ENCODE measurements at regions not wholly inside any gene's neighbourhood (a gene's known extent, or its start where the extent isn't known, plus 50 kb on each side); places are given as distances from the start of the nearest gene placed in this dataset.
"Not testable (repeated sequence)": the region's sequence is repeated elsewhere in the genome, so short reads cannot be mapped to it uniquely, and the experiment has no call there.

GRCh38 chr14:106562451-106562850 is 1036.1 kb downstream of the TMEM121 start:
- H3K4me3 ChIP-seq (ENCODE audit: low read length in 2 of 2): no peak overlapping the region
- no peaks in the 10 kb centered on the region for H3K4me1 ChIP-seq (ENCODE audit: control insufficient read depth in 2 of 2, insufficient read depth in 2 of 2, low read length in 2 of 2)
- H3K36me3 ChIP-seq (ENCODE audit: control insufficient read depth in 2 of 2, insufficient read depth in 2 of 2, low read length in 2 of 2): no peaks in the 10 kb centered on the region
- no peak overlapping the region for H3K27ac ChIP-seq (ENCODE audit: low read depth in 2 of 2, low read length in 2 of 2)
- H3K9me3 ChIP-seq (ENCODE audit: control insufficient read depth in 2 of 2, low read length in 2 of 2): no peaks in the 10 kb centered on the region
- no peak overlapping the region for H3K9ac ChIP-seq (ENCODE audit: low read depth in 1 of 2, low read length in 2 of 2)
- H3K27me3 ChIP-seq (ENCODE audit: control insufficient read depth in 2 of 2, insufficient read depth in 2 of 2, low read length in 2 of 2): no peaks in the 10 kb centered on the region

DNA sequence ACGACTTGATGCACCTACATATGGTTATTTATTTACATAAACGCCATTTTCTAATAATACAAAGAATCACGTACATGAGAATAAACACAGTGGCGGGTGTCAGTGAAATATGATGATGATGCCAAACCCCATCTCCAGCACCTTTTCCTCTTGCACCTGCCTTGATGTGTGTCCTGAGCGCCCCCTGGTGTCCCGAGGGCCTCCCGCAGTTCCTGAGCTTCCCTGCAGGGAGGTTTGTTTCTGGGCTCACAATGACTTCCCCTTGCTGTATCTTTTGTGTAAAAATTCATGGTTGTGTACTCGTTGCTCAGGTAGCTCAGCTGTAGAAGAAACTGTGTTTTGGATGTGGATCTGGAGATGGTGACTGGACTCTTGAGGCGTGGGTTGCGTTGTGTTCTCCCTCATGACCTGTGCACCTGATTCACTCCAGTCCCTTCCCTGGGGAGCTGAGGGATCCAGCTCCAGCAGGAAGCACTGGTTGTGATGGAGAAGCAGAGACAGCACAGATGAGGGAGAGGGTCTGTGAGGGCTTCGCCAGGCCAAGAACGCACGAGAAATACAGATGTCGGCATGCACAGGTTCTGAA is 1037.8 kb downstream of the TMEM121 start:
- Histone ChIP-seq H3K9ac (ENCODE audit: low read depth in 1 of 2, low read length in 2 of 2) (no peak overlapping the region), H3K27ac (ENCODE audit: low read depth in 2 of 2, low read length in 2 of 2) (no peak overlapping the region), H3K4me3 (ENCODE audit: low read length in 2 of 2) (no peak overlapping the region), H3K9me3 (ENCODE audit: control insufficient read depth in 2 of 2, low read length in 2 of 2) (no peaks in the 10 kb centered on the region), H3K27me3 (ENCODE audit: control insufficient read depth in 2 of 2, insufficient read depth in 2 of 2, low read length in 2 of 2) (no peaks in the 10 kb centered on the region), H3K36me3 (ENCODE audit: control insufficient read depth in 2 of 2, insufficient read depth in 2 of 2, low read length in 2 of 2) (no peaks in the 10 kb centered on the region), H3K4me1 (ENCODE audit: control insufficient read depth in 2 of 2, insufficient read depth in 2 of 2, low read length in 2 of 2) (no peaks in the 10 kb centered on the region)

DNA sequence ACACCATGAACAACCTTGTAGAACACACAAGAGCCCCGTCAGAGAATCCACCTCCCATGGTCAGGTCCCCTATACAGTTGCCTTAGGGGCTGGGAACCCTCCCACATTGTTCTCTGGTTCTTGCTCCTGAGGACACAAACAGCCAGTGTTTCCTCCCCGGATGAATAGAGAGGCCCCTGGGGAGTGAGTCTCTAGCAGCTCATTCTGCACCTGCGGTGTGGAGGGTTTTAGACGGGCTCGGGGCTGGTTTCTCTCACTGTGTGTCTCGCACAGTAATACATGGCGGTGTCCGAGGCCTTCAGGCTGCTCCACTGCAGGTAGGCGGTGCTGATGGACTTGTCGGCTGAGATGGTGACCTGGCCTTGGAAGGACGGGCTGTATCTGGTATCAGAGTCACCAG is 1052.1 kb downstream of the TMEM121 start:
- Histone ChIP-seq H3K27me3 (ENCODE audit: control insufficient read depth in 2 of 2, insufficient read depth in 2 of 2, low read length in 2 of 2) (peaks cover 2% of the 10 kb centered on the region in 2 donors), H3K9me3 (ENCODE audit: control insufficient read depth in 2 of 2, low read length in 2 of 2) (no peaks in the 10 kb centered on the region)

DNA sequence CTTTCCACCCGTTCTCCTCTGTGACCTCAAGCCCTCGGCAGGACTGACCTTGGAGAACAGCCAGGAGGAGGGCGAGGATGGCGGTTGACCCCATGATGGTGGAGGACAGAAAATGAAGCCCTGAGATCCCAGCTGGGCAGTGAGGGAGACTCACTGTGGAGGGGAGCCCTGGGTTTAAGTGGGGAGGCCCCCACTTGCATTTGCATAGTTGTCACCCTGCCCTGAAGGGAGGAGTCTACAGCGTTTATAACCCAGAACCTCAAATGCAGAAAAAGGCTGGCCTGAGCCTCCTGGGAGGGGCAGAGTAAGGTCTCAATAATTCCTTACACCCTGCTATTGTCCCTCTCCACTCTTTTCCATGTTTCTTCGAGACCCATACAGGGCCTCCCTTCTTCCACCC is 1052.7 kb downstream of the TMEM121 start:
- Histone ChIP-seq H3K27me3 (ENCODE audit: control insufficient read depth in 2 of 2, insufficient read depth in 2 of 2, low read length in 2 of 2) (peaks cover 2% of the 10 kb centered on the region in 2 donors), H3K27ac (ENCODE audit: low read depth in 2 of 2, low read length in 2 of 2) (no peak overlapping the region), H3K4me1 (ENCODE audit: control insufficient read depth in 2 of 2, insufficient read depth in 2 of 2, low read length in 2 of 2) (no peaks in the 10 kb centered on the region), H3K9ac (ENCODE audit: low read depth in 1 of 2, low read length in 2 of 2) (no peak overlapping the region), H3K4me3 (ENCODE audit: low read length in 2 of 2) (no peak overlapping the region), H3K9me3 (ENCODE audit: control insufficient read depth in 2 of 2, low read length in 2 of 2) (no peaks in the 10 kb centered on the region), H3K36me3 (ENCODE audit: control insufficient read depth in 2 of 2, insufficient read depth in 2 of 2, low read length in 2 of 2) (no peaks in the 10 kb centered on the region)

More for the DNA sequence above, 1052.1 kb downstream of the TMEM121 start:
- H3K9ac ChIP-seq (ENCODE audit: low read depth in 1 of 2, low read length in 2 of 2): no peak overlapping the region
- no peaks in the 10 kb centered on the region for H3K4me1 ChIP-seq (ENCODE audit: control insufficient read depth in 2 of 2, insufficient read depth in 2 of 2, low read length in 2 of 2)
- no peak overlapping the region for H3K27ac ChIP-seq (ENCODE audit: low read depth in 2 of 2, low read length in 2 of 2)
- no peaks in the 10 kb centered on the region for H3K36me3 ChIP-seq (ENCODE audit: control insufficient read depth in 2 of 2, insufficient read depth in 2 of 2, low read length in 2 of 2)
- H3K4me3 ChIP-seq (ENCODE audit: low read length in 2 of 2): no peak overlapping the region

GRCh38 chr14:106585692-106586091 is 1059.3 kb downstream of the TMEM121 start:
- no peaks in the 10 kb centered on the region for H3K9me3 ChIP-seq (ENCODE audit: control insufficient read depth in 2 of 2, low read length in 2 of 2)
- no peaks in the 10 kb centered on the region for H3K27me3 ChIP-seq (ENCODE audit: control insufficient read depth in 2 of 2, insufficient read depth in 2 of 2, low read length in 2 of 2)
- H3K4me1 ChIP-seq (ENCODE audit: control insufficient read depth in 2 of 2, insufficient read depth in 2 of 2, low read length in 2 of 2): no peaks in the 10 kb centered on the region
- H3K27ac ChIP-seq (ENCODE audit: low read depth in 2 of 2, low read length in 2 of 2): no peak overlapping the region
- no peaks in the 10 kb centered on the region for H3K36me3 ChIP-seq (ENCODE audit: control insufficient read depth in 2 of 2, insufficient read depth in 2 of 2, low read length in 2 of 2)
- no peak overlapping the region for H3K9ac ChIP-seq (ENCODE audit: low read depth in 1 of 2, low read length in 2 of 2)
- H3K4me3 ChIP-seq (ENCODE audit: low read length in 2 of 2): no peak overlapping the region

DNA sequence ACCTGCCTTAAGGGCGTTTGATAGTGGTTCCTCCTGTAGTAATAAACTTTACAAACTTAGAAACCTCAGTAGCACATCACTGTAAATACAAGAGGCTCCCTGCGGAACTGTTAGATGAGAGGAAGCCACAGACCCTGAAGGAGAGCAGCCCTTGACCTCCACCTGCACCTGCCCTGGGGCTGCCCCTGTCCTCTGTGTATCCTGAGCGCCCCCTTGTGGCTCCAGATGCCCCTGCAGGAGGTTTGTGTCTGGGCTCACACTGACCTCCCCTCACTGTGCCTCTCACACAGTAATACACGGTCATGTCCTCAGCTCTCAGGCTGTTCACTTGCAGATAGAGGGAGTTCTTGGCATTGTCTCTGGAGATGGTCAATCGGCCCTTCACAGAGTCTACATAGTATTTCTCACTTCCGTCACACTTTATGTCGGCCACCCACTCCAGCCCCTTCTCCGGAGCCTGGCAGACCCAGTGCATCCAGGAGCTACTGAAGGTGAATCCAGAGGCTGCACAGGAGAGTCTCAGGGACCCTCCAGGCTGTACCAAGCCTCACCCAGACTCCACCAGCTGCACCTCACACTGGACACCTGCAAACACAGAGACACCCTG is 1059.8 kb downstream of the TMEM121 start:
- H3K9me3 ChIP-seq (ENCODE audit: control insufficient read depth in 2 of 2, low read length in 2 of 2): no peaks in the 10 kb centered on the region
- no peak overlapping the region for H3K4me3 ChIP-seq (ENCODE audit: low read length in 2 of 2)
- no peak overlapping the region for H3K9ac ChIP-seq (ENCODE audit: low read depth in 1 of 2, low read length in 2 of 2)
- H3K4me1 ChIP-seq (ENCODE audit: control insufficient read depth in 2 of 2, insufficient read depth in 2 of 2, low read length in 2 of 2): no peaks in the 10 kb centered on the region
- no peaks in the 10 kb centered on the region for H3K36me3 ChIP-seq (ENCODE audit: control insufficient read depth in 2 of 2, insufficient read depth in 2 of 2, low read length in 2 of 2)
- no peak overlapping the region for H3K27ac ChIP-seq (ENCODE audit: low read depth in 2 of 2, low read length in 2 of 2)
- no peaks in the 10 kb centered on the region for H3K27me3 ChIP-seq (ENCODE audit: control insufficient read depth in 2 of 2, insufficient read depth in 2 of 2, low read length in 2 of 2)

GRCh38 chr14:106591539-106591938 is 1065.2 kb downstream of the TMEM121 start:
- not testable (repeated sequence) for H3K27ac ChIP-seq (ENCODE audit: low read depth in 2 of 2, low read length in 2 of 2); H3K9me3 ChIP-seq (ENCODE audit: control insufficient read depth in 2 of 2, low read length in 2 of 2); H3K9ac ChIP-seq (ENCODE audit: low read depth in 1 of 2, low read length in 2 of 2); H3K27me3 ChIP-seq (ENCODE audit: control insufficient read depth in 2 of 2, insufficient read depth in 2 of 2, low read length in 2 of 2); H3K36me3 ChIP-seq (ENCODE audit: control insufficient read depth in 2 of 2, insufficient read depth in 2 of 2, low read length in 2 of 2); H3K4me1 ChIP-seq (ENCODE audit: control insufficient read depth in 2 of 2, insufficient read depth in 2 of 2, low read length in 2 of 2); H3K4me3 ChIP-seq (ENCODE audit: low read length in 2 of 2)

GRCh38 chr14:106592115-106592852 is 1065.9 kb downstream of the TMEM121 start:
- not testable (repeated sequence) for H3K36me3 ChIP-seq (ENCODE audit: control insufficient read depth in 2 of 2, insufficient read depth in 2 of 2, low read length in 2 of 2); H3K4me3 ChIP-seq (ENCODE audit: low read length in 2 of 2); H3K27me3 ChIP-seq (ENCODE audit: control insufficient read depth in 2 of 2, insufficient read depth in 2 of 2, low read length in 2 of 2); H3K27ac ChIP-seq (ENCODE audit: low read depth in 2 of 2, low read length in 2 of 2); H3K9me3 ChIP-seq (ENCODE audit: control insufficient read depth in 2 of 2, low read length in 2 of 2); H3K9ac ChIP-seq (ENCODE audit: low read depth in 1 of 2, low read length in 2 of 2); H3K4me1 ChIP-seq (ENCODE audit: control insufficient read depth in 2 of 2, insufficient read depth in 2 of 2, low read length in 2 of 2)

DNA sequence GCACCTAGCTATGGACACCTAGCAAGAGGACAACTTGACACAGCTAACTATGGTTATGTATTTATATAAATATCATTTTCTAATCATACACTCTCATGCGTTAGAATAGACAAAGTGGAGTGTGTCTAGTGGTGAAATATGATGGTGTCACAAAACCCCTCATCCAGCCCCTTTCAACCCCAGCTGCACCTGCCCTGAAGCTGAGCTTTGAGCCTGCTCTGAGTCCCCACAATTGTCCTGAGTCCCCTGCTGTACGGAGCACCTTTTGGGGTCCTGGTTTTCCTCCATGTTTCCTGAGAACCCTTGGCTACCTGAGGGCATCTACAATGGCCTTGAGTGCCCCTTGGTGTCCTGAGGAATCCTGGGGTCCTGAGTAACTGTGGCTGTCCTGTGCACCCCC is 1072.8 kb downstream of the TMEM121 start:
- no peaks in the 10 kb centered on the region for H3K36me3 ChIP-seq (ENCODE audit: control insufficient read depth in 2 of 2, insufficient read depth in 2 of 2, low read length in 2 of 2)
- no peak overlapping the region for H3K4me3 ChIP-seq (ENCODE audit: low read length in 2 of 2)
- no peak overlapping the region for H3K27ac ChIP-seq (ENCODE audit: low read depth in 2 of 2, low read length in 2 of 2)
- H3K27me3 ChIP-seq (ENCODE audit: control insufficient read depth in 2 of 2, insufficient read depth in 2 of 2, low read length in 2 of 2): peaks cover 0 to 14% of the 10 kb centered on the region in 2 donors
- H3K9me3 ChIP-seq (ENCODE audit: control insufficient read depth in 2 of 2, low read length in 2 of 2): no peaks in the 10 kb centered on the region
- no peaks in the 10 kb centered on the region for H3K4me1 ChIP-seq (ENCODE audit: control insufficient read depth in 2 of 2, insufficient read depth in 2 of 2, low read length in 2 of 2)
- H3K9ac ChIP-seq (ENCODE audit: low read depth in 1 of 2, low read length in 2 of 2): no peak overlapping the region

GRCh38 chr14:106605548-106606448 is 1079.4 kb downstream of the TMEM121 start:
- H3K27ac ChIP-seq (ENCODE audit: low read depth in 2 of 2, low read length in 2 of 2): no peak overlapping the region
- no peak overlapping the region for H3K9ac ChIP-seq (ENCODE audit: low read depth in 1 of 2, low read length in 2 of 2)
- no peaks in the 10 kb centered on the region for H3K9me3 ChIP-seq (ENCODE audit: control insufficient read depth in 2 of 2, low read length in 2 of 2)
- H3K4me1 ChIP-seq (ENCODE audit: control insufficient read depth in 2 of 2, insufficient read depth in 2 of 2, low read length in 2 of 2): no peaks in the 10 kb centered on the region
- no peaks in the 10 kb centered on the region for H3K36me3 ChIP-seq (ENCODE audit: control insufficient read depth in 2 of 2, insufficient read depth in 2 of 2, low read length in 2 of 2)
- H3K27me3 ChIP-seq (ENCODE audit: control insufficient read depth in 2 of 2, insufficient read depth in 2 of 2, low read length in 2 of 2): peaks cover 2 to 5% of the 10 kb centered on the region in 2 donors
- H3K4me3 ChIP-seq (ENCODE audit: low read length in 2 of 2): no peak overlapping the region
